Fibroblast of mammary gland (primary cell): ENCODE measurements at regions not wholly inside any gene's neighbourhood (a gene's known extent, or its start where the extent isn't known, plus 50 kb on each side); places are given as distances from the start of the nearest gene placed in this dataset.

Source experiments
- DNase-seq: peaks from one replicate; pipeline ENCODE4 v3.0.0-alpha.2; 2010; ENCODE audit warnings: low read depth
- H3K4me3 ChIP-seq: 2 replicates; pipeline ENCODE4 v1.5.1; 2011; ENCODE audit warnings: low read depth, mild to moderate bottlenecking, low read length, moderate library complexity; ENCODE audit not compliant: control insufficient read depth
- TF ChIP-seq, protein P1 (sequence below): conservative IDR thresholded peaks from 2 replicates; pipeline ENCODE4 v1.5.1; 2011; ENCODE audit warnings: low read depth, low read length, inconsistent platforms; ENCODE audit not compliant: control insufficient read depth, insufficient read depth

DNA sequence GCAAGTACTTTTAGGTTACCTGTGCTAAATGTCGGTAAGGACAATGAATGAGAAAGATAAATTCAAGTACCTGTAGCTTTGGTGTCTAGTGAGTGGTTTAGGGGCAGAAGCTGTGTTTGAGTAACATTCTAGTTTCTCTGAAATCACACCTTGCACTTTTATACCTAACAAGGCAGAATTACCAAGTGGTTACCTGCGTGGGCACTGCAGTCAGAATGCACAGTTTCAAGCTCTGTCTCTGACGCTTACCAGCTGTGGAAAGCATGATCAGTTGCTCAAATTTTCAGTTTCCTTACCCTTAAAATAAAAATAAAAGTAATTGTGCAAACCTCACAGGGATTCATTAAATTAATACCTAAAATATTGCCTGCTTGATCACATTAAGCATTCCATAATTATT is 846.9 kb upstream of the VRK2 start:
- TF ChIP-seq, protein P1, sequence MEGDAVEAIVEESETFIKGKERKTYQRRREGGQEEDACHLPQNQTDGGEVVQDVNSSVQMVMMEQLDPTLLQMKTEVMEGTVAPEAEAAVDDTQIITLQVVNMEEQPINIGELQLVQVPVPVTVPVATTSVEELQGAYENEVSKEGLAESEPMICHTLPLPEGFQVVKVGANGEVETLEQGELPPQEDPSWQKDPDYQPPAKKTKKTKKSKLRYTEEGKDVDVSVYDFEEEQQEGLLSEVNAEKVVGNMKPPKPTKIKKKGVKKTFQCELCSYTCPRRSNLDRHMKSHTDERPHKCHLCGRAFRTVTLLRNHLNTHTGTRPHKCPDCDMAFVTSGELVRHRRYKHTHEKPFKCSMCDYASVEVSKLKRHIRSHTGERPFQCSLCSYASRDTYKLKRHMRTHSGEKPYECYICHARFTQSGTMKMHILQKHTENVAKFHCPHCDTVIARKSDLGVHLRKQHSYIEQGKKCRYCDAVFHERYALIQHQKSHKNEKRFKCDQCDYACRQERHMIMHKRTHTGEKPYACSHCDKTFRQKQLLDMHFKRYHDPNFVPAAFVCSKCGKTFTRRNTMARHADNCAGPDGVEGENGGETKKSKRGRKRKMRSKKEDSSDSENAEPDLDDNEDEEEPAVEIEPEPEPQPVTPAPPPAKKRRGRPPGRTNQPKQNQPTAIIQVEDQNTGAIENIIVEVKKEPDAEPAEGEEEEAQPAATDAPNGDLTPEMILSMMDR = no peak
- no peak overlapping the region for H3K4me3 ChIP-seq
- DNase-seq = no peak

DNA sequence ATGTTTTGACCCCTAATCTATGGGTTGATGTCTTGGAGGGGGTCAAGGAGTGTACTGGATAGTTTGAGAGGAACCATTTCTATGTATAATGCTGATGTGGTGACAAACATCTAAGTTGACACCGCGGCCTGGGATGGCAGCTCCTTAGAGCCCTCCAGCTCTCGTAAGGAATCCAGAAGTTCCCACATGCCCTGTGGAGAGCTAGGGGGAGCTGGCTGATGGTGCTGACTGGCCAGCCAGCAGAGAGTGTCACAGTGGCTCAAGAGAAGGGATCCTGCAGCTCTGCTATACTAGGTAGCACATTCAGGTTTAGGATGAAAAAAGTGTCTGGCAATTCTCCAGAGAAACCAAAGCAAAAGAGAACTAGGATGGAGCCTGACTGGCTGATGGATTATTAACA is 842.2 kb upstream of the VRK2 start:
- H3K4me3 ChIP-seq = no peak overlapping the region
- DNase-seq = no peak
- TF ChIP-seq, protein P1 = no peak

DNA sequence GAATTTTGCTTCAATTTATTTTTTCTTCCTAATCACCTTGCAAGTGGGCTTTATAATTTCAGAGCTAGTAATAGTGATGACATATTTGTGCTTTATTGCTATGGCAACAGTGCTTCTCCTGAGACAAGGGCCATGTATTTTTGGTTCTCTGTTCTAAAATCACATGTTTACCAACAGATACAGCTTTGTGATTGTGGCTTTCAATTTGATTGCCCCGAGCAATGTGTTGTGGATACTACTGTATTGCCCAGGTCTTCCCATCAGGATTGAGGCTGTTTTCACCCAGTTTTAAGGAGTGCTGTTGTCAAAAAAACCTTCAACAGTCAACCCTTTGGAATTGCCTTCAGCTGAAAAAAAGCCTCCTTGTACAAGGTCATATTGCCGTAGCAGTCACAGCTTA is 841.4 kb upstream of the VRK2 start:
- DNase-seq = no peak
- no peak overlapping the region for H3K4me3 ChIP-seq
- TF ChIP-seq, protein P1 = no peak

DNA sequence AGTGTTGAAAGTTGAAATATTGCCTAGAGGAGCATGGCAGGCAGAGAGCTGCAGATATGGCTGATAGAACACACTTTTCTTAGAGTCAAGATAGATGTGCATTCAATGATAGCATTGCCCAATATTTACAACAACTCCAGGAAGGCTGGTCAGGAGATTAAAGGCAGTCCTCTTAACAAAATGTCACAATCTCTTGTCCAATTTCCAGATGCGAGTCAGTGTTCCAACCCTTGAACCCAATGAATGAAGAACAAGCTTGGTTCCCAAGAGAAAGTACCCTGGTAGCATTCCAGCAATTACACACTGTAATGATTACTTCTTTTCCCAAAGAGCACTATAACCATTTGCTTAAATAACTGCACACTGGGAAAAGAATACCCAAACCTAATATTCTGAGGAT is 839.4 kb upstream of the VRK2 start:
- TF ChIP-seq, protein P1 = no peak
- peak; percentile 44 for DNase-seq

DNA sequence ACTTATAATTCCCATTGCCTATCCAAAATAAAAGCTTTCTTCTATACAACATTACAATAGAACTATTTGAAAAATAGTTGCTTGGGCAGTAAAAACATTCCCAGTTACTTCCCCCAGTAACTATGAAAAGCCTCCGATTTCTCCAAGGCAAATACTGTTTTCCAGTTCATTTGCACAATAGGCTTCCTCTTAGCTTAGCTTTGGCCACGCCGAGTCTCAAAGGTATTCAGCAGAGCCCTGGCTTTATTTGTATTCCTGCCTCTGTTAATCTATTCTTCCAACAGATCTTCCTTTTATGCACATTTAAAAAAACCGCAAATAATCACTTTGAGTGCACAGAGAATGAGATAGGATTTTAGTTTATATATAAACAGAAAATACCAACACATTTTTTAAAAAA is 836.8 kb upstream of the VRK2 start:
- H3K4me3 ChIP-seq = no peak overlapping the region
- no peak for DNase-seq
- TF ChIP-seq, protein P1 = no peak

More for the DNA sequence above, 839.4 kb upstream of the VRK2 start:
- no peak overlapping the region for H3K4me3 ChIP-seq

DNA sequence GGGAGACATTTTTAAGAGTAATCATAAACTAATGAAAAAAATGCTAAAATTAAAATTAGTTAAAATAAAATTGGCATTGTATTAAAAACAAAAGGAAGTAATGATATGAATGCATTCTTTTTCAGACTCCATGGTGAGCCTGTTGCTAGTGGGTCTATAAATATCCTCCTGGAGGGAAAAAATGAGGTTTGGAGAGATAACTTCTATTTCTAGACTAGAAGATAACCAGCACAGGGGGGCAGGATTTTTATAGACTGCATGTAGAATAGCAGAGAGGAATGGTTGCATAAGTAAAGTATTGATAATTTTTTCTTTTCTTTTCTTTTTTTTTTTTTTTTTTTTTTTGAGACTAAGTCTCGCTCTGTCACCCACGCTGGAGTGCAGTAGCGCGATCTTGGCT is 835.8 kb upstream of the VRK2 start:
- TF ChIP-seq, protein P1 = no peak
- H3K4me3 ChIP-seq = no peak overlapping the region
- DNase-seq = no peak

DNA sequence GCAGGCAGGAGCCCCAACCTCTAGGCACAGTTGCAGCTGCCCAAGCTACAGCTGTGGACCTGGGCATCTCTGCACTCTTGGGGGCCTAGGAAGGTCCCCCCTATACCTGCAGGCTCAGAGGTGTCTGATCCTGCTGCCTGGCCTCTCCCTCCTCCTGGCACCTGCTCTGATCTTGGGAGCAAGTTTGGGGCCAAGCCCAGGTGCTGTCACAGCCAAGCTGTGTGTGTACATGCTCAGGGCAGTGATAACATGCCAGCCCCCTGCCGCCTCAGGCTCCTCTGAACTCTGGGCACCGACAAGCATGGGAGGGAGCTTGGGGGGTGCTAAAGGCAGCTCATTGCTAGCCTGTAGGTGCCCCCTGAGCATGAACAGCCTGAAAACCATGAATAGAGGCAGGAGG is 829.6 kb upstream of the VRK2 start:
- H3K4me3 ChIP-seq = no peak overlapping the region
- DNase-seq = no peak
- TF ChIP-seq, protein P1 = no peak
